Prostate gland (tissue), 2 donors: ENCODE measurements at regions not wholly inside any gene's neighbourhood (a gene's known extent, or its start where the extent isn't known, plus 50 kb on each side); places are given as distances from the start of the nearest gene placed in this dataset.
"Not testable (repeated sequence)": the region's sequence is repeated elsewhere in the genome, so short reads cannot be mapped to it uniquely, and the experiment has no call there.

Experiments
- CTCF ChIP-seq, 4 experiments: fragments of 200-600 bp in 2 of 4; fragments of 450-650 bp in 2 of 4; sonication (generic) in 2 of 4; IDR thresholded peaks; 1 replicate in 3 of 4; 2 replicates in 1 of 4; pipeline ENCODE4 v1.5.1; 2016 to 2019; ENCODE audit warnings: antibody characterized with exemption in 4 of 4, mild to moderate bottlenecking in 2 of 4, moderate library complexity in 2 of 4
- POLR2A ChIP-seq: fragments of 450-650 bp; IDR thresholded peaks from one replicate; pipeline ENCODE4 v1.6.1; 2016; ENCODE audit warnings: antibody characterized with exemption, mild to moderate bottlenecking
- POLR2AphosphoS5 ChIP-seq: sonication (generic); formaldehyde crosslinking; IDR thresholded peaks from one replicate; pipeline ENCODE4 v1.6.1; 2017; ENCODE audit warnings: antibody characterized with exemption

- TF ChIP-seq CTCF (IDR thresholded peaks at IDR 0.05); POLR2A; POLR2AphosphoS5: not testable (repeated sequence)
Measured at GRCh38 chr1:221262677-221263076, 383.4 kb downstream of the HLX start.
